HG02763 (cell line): ENCODE measurements at regions not wholly inside any gene's neighbourhood (a gene's known extent, or its start where the extent isn't known, plus 50 kb on each side); places are given as distances from the start of the nearest gene placed in this dataset.

Experiments
- ATAC-seq: cut with Tn5 transposase; IDR thresholded peaks from one replicate; pipeline ENCODE4 v1.9.1; 2021; ENCODE audit warnings: mild to moderate bottlenecking, moderate library complexity; ENCODE audit not compliant: unreplicated experiment

GRCh38 chr9:107733523-107733894 is 243.9 kb upstream of the KLF4 start:
- no peak for ATAC-seq

- ATAC-seq, result no peak
These were observed 243.4 kb upstream of the KLF4 start for GRCh38 chr9:107732781-107733522.

- ATAC-seq, result no peak
These were observed 241.7 kb upstream of the KLF4 start for GRCh38 chr9:107731115-107731762.

GRCh38 chr9:107730666-107731065 is 241.1 kb upstream of the KLF4 start:
- ATAC-seq, result no peak

- ATAC-seq, result no peak
These were observed 237.7 kb upstream of the KLF4 start for GRCh38 chr9:107727086-107727780.

- no peak for ATAC-seq
These were observed 233.4 kb upstream of the KLF4 start for GRCh38 chr9:107723015-107723414.

- no peak for ATAC-seq
These were observed 232.2 kb upstream of the KLF4 start for GRCh38 chr9:107721705-107722245.

GRCh38 chr9:107720501-107720900 is 230.9 kb upstream of the KLF4 start:
- no peak for ATAC-seq

- ATAC-seq, result no peak
These were observed 228.2 kb upstream of the KLF4 start for GRCh38 chr9:107717529-107718314.

- no peak for ATAC-seq
These were observed 226.2 kb upstream of the KLF4 start for GRCh38 chr9:107715740-107716139.

- no peak for ATAC-seq
These were observed 223.9 kb upstream of the KLF4 start for GRCh38 chr9:107713470-107713869.

- ATAC-seq, result no peak
These were observed 222.8 kb upstream of the KLF4 start for GRCh38 chr9:107712390-107712789.

GRCh38 chr9:107711542-107711941 is 222.0 kb upstream of the KLF4 start:
- ATAC-seq, result no peak

- ATAC-seq, result no peak
These were observed 221.4 kb upstream of the KLF4 start for GRCh38 chr9:107710953-107711352.

GRCh38 chr9:107710546-107710945 is 221.0 kb upstream of the KLF4 start:
- ATAC-seq, result no peak

GRCh38 chr9:107708791-107709190 is 219.2 kb upstream of the KLF4 start:
- ATAC-seq, result no peak

GRCh38 chr9:107707915-107708441 is 218.4 kb upstream of the KLF4 start:
- no peak for ATAC-seq

GRCh38 chr9:107707428-107707837 is 217.9 kb upstream of the KLF4 start:
- no peak for ATAC-seq

- no peak for ATAC-seq
These were observed 217.3 kb upstream of the KLF4 start for GRCh38 chr9:107706701-107707427.

- no peak for ATAC-seq
These were observed 216.0 kb upstream of the KLF4 start for GRCh38 chr9:107705521-107705920.
